HG03039 (cell line): ENCODE measurements at regions not wholly inside any gene's neighbourhood (a gene's known extent, or its start where the extent isn't known, plus 50 kb on each side); places are given as distances from the start of the nearest gene placed in this dataset.

Source experiments
- ATAC-seq: cut with Tn5 transposase; IDR thresholded peaks from one replicate; pipeline ENCODE4 v1.9.1; 2021; ENCODE audit warnings: mild to moderate bottlenecking, moderate library complexity; ENCODE audit not compliant: unreplicated experiment

GRCh38 chr2:17309741-17310339 is 208.4 kb downstream of the RAD51AP2 start:
- peak; percentile 89 for ATAC-seq

GRCh38 chr2:17309181-17309580 is 209.1 kb downstream of the RAD51AP2 start:
- no peak for ATAC-seq

GRCh38 chr2:17306706-17307105 is 211.5 kb downstream of the RAD51AP2 start:
- no peak for ATAC-seq

GRCh38 chr2:17306219-17306618 is 212.0 kb downstream of the RAD51AP2 start:
- ATAC-seq: no peak

GRCh38 chr2:17303521-17303920 is 214.7 kb downstream of the RAD51AP2 start:
- no peak for ATAC-seq

- no peak for ATAC-seq
Observed at GRCh38 chr2:17303054-17303453, 215.2 kb downstream of the RAD51AP2 start.

GRCh38 chr2:17302281-17302680 is 216.0 kb downstream of the RAD51AP2 start:
- no peak for ATAC-seq

- no peak for ATAC-seq
Observed at GRCh38 chr2:17301437-17301836, 216.8 kb downstream of the RAD51AP2 start.

- ATAC-seq: no peak
Observed at GRCh38 chr2:17299891-17300540, 218.2 kb downstream of the RAD51AP2 start.

- ATAC-seq: no peak
Observed at GRCh38 chr2:17298453-17298852, 219.8 kb downstream of the RAD51AP2 start.

- ATAC-seq: no peak
Observed at GRCh38 chr2:17296686-17297085, 221.6 kb downstream of the RAD51AP2 start.

- ATAC-seq: no peak
Observed at GRCh38 chr2:17289669-17290068, 228.6 kb downstream of the RAD51AP2 start.

GRCh38 chr2:17287183-17287582 is 231.1 kb downstream of the RAD51AP2 start:
- no peak for ATAC-seq

- ATAC-seq: no peak
Observed at GRCh38 chr2:17282826-17283225, 235.4 kb downstream of the RAD51AP2 start.

GRCh38 chr2:17282245-17282644 is 236.0 kb downstream of the RAD51AP2 start:
- ATAC-seq: no peak

GRCh38 chr2:17276220-17276619 is 242.0 kb downstream of the RAD51AP2 start:
- no peak for ATAC-seq

- ATAC-seq: peak; percentile 76
Observed at GRCh38 chr2:17272652-17273525, 245.4 kb downstream of the RAD51AP2 start.

GRCh38 chr2:17272170-17272569 is 246.1 kb downstream of the RAD51AP2 start:
- ATAC-seq: no peak

- no peak for ATAC-seq
Observed at GRCh38 chr2:17271416-17271815, 246.8 kb downstream of the RAD51AP2 start.

GRCh38 chr2:17270894-17271293 is 247.3 kb downstream of the RAD51AP2 start:
- ATAC-seq: no peak

- ATAC-seq: no peak
Observed at GRCh38 chr2:17263570-17263968, 254.7 kb downstream of the RAD51AP2 start.
